Bronchial epithelial cell (primary cell): ENCODE measurements at regions not wholly inside any gene's neighbourhood (a gene's known extent, or its start where the extent isn't known, plus 50 kb on each side); places are given as distances from the start of the nearest gene placed in this dataset.
"Not testable (repeated sequence)": the region's sequence is repeated elsewhere in the genome, so short reads cannot be mapped to it uniquely, and the experiment has no call there.

Source experiments
- DNase-seq: peaks from one replicate; pipeline ENCODE4 v3.0.0-alpha.2; 2010; ENCODE audit warnings: low read depth
- FAIRE-seq: peaks from 2 replicates; lab custom pipeline; 2011; peaks lifted over from hg19 to GRCh38; lab: Jason Lieb, UNC
- H3K27me3 ChIP-seq: 2 replicates; pipeline ENCODE4 v1.5.1; 2011; ENCODE audit warnings: low read length; ENCODE audit not compliant: control insufficient read depth, insufficient read depth
- H3K36me3 ChIP-seq: 2 replicates; pipeline ENCODE4 v1.5.1; 2011; ENCODE audit warnings: low read length; ENCODE audit not compliant: control insufficient read depth, insufficient read depth
- H3K4me3 ChIP-seq: 2 replicates; pipeline ENCODE4 v1.5.1; 2011; ENCODE audit warnings: mild to moderate bottlenecking, low read depth, low read length, control low read depth
- TF ChIP-seq, protein P1 (sequence below): IDR thresholded peaks from 2 replicates; pipeline ENCODE4 v1.5.1; 2011; ENCODE audit warnings: mild to moderate bottlenecking, moderate library complexity, low read length, control low read depth, inconsistent platforms; ENCODE audit not compliant: insufficient read depth, severe bottlenecking

DNA sequence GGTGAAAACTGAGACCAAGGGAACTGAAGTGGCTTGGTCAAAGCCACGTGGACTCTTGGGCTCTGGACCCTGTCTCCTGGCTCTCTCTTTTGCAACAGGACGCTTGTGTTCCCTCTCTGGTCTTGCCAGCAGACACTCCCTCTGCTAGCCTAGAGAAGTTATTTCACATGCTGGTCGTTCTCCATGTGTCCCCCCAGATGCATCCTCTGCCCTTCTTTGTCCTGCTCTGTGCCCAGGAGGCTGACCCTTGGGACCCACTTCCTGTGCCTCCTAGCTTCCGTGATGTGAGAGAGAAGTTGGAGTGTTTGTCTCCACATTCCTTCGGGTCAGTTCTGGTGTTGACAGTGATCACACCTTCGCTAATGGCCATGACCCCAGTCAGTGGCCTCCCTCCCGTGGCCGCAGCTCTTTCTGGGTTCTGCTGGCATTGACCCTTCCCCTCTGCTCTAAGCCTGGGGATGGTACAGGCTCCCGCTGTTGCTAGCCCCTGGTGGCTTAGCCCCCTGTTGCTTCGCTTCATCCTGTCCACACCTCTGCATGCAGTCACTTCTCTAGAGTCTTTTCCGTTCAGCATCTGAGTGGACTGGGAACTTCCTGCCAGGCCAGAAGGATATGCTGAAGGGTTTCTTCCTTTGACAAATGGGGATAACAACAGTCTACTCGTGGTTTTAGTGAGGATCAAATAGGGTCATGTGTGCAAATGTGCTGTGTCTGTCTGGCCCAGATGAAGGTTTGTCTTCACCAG is 70.1 kb upstream of the BMP2 start:
- H3K36me3 ChIP-seq = no peaks in the 10 kb centered on the region
- TF ChIP-seq, protein P1, sequence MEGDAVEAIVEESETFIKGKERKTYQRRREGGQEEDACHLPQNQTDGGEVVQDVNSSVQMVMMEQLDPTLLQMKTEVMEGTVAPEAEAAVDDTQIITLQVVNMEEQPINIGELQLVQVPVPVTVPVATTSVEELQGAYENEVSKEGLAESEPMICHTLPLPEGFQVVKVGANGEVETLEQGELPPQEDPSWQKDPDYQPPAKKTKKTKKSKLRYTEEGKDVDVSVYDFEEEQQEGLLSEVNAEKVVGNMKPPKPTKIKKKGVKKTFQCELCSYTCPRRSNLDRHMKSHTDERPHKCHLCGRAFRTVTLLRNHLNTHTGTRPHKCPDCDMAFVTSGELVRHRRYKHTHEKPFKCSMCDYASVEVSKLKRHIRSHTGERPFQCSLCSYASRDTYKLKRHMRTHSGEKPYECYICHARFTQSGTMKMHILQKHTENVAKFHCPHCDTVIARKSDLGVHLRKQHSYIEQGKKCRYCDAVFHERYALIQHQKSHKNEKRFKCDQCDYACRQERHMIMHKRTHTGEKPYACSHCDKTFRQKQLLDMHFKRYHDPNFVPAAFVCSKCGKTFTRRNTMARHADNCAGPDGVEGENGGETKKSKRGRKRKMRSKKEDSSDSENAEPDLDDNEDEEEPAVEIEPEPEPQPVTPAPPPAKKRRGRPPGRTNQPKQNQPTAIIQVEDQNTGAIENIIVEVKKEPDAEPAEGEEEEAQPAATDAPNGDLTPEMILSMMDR = no peak
- DNase-seq (no peak), FAIRE-seq (peak; percentile 70)
- H3K27me3 ChIP-seq = no peaks in the 10 kb centered on the region
- H3K4me3 ChIP-seq = no peak overlapping the region

DNA sequence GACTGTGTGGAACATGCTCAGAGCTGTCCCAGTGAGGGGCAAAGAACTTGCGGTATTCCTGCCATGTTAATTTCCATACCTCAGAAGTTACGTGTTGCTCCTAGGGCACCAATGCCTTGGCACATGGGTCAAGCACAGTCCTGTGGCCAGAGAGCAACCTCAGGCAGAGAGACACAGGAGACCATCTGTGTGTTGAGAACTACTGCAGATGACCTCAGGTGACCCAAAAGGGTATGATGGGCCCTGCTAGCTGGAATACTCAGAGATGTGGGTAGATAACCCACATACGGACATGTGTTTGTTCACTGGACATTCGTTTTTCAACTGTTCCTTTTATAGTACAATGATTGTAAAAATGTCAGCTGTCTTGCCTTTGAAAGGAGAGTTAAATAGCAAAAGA is 71.5 kb upstream of the BMP2 start:
- TF ChIP-seq, protein P1 = no peak
- FAIRE-seq = no peak
- H3K4me3 ChIP-seq = no peak overlapping the region

DNA sequence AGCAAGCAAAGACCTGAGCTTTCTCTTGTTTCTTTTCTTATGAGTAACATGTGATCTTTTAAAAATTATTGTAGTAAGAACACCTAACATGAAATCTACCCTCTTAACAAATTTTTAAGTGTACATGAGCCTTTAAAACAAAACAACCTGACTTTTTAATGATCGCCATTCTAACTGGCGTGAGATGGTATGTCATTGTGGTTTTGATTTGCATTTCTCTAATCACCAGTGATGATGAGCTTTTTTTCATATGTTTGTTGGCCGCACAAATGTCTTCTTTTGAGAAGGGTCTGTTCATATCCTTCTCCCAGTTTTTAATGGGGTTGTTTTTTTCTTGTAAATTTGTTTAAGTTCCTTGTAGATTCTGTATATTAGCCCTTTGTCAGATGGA is 73.7 kb upstream of the BMP2 start:
- H3K27me3 ChIP-seq, H3K4me3 ChIP-seq, H3K36me3 ChIP-seq, DNase-seq, FAIRE-seq: not testable (repeated sequence)

More for the DNA sequence above, 71.5 kb upstream of the BMP2 start:
- no peak for DNase-seq
- H3K27me3 ChIP-seq = no peaks in the 10 kb centered on the region
- H3K36me3 ChIP-seq = no peaks in the 10 kb centered on the region

DNA sequence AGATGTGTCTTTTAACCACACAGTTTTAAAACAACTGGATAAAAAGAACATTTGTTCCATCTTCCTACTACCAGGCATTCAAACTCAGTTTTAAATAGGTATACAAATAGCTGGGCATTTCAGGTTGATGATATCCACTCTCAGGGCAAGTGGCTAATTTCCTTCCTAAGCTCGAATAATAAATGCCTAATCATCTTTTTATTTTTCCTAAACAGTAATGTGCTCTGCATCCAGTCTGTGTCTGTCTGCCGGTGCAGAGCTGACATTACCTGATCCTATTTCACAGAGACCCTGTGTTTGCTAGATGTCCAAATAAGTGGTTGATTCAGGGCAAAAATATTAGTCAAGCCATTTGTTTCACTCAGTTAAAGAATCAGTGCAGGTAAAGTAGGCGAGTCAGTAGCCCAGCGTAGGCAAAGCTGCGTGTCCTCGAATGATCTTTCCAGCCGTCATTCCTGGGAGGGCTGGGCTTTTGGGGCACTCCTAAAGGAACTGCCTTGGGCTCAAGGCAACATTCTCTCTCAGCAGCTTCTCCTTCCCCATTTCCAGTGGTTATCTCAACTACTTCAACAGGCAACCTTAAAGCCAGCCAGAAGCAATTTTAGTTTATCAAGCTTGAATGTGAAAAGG is 74.2 kb upstream of the BMP2 start:
- TF ChIP-seq, protein P1 = no peak
- Histone ChIP-seq H3K4me3 (no peak overlapping the region), H3K27me3 (no peaks in the 10 kb centered on the region), H3K36me3 (no peaks in the 10 kb centered on the region)
- FAIRE-seq (no peak), DNase-seq (peak; percentile 35)

DNA sequence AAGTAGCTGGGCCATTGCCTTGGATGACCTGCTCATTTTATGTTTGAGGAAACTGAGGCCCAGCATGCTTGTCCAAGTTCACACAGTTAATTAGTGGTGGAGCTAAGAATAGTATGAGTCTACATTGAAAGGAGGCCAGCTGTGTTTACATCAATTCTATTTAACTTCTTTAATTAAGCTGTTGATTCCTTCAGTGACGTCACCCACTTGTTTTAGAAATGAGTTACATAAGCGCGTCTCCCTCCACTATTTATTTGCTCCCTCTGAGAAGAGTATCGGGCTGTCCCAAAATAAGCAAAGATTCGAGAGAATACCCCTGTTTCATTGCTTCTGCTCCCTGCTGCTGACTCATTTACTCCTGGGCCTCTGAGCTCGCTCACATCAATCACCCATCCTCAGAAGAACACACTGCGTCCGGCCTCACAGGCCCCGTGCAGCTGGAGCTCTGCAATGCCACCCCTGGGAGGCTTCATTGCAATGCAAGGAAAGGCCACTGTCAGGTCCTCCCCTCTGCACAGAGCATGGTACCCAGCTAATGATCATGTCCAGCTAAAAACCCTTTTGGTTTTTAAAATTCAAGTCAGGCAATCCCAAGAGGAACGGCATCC is 74.8 kb upstream of the BMP2 start:
- H3K4me3 ChIP-seq = no peak overlapping the region
- no peak for FAIRE-seq
- no peaks in the 10 kb centered on the region for H3K27me3 ChIP-seq
- no peak for DNase-seq
- TF ChIP-seq, protein P1 = no peak
- H3K36me3 ChIP-seq = no peaks in the 10 kb centered on the region

DNA sequence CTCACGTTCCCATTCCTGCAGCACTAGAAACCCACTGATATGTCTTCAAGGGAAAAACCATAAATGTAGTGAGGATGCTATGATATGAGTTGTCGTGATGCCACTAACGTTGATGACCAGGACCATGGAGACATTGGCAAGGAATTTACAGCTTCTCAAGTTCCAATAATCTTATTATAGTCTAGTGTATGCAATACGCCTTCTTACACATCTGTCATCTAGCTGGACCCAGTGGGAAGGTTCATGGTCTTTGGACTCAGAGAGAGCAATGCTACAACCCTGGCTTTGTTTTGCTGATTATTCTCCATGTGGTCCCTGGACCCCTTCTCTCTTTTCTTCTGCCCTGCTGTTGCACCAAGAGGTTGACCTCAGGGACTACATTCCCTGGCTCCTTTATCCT is 76.0 kb upstream of the BMP2 start:
- Histone ChIP-seq H3K4me3 (no peak overlapping the region), H3K36me3 (no peaks in the 10 kb centered on the region), H3K27me3 (no peaks in the 10 kb centered on the region)
- FAIRE-seq (no peak), DNase-seq (no peak)
- TF ChIP-seq, protein P1 = no peak
